ENCODE measurements at regions not wholly inside any gene's neighbourhood (a gene's known extent, or its start where the extent isn't known, plus 50 kb on each side); places are given as distances from the start of the nearest gene placed in this dataset.

GRCh38 chr2:215748446-215748845 lies 264.9 kb downstream of the MREG start:
- Mint-ChIP-seq H3K36me3 (no peaks in the 10 kb centered on the region), H3K27me3 (peaks cover 0 to 19% (median 6%) of the 10 kb centered on the region in 5 donors), H3K4me1 (peaks cover 13 to 35% (median 32%) of the 10 kb centered on the region in 7 donors), H3K9me3 (peaks cover 0 to 3% (median 0%) of the 10 kb centered on the region in 11 donors), H3K4me3 (no peak overlapping the region), H3K27ac (no peak overlapping the region)
- H3K36me3 ChIP-seq (ENCODE audit: control insufficient read depth in 2 of 3, insufficient read depth in 3 of 3, low read length in 3 of 3), result no peaks in the 10 kb centered on the region
- H3K4me3 ChIP-seq (ENCODE audit: low read length), result no peak overlapping the region
- intact Hi-C loops (cut with micrococcal nuclease), result no loop called here
- no peak for DNase-seq
- CTCF ChIA-PET, result no interaction called here
- H3K27ac ChIP-seq (ENCODE audit: low read depth, low read length), result no peak overlapping the region
- H3K4me1 ChIP-seq (ENCODE audit: control insufficient read depth in 2 of 2, insufficient read depth in 2 of 2, low read length in 2 of 2), result peaks cover 0 to 14% of the 10 kb centered on the region in 2 donors
- H3K27me3 ChIP-seq (ENCODE audit: control insufficient read depth in 2 of 2, insufficient read depth in 2 of 2, low read length in 2 of 2), result no peaks in the 10 kb centered on the region
- POLR2A ChIA-PET, result no interaction called here
- H3K9me3 ChIP-seq (ENCODE audit: control insufficient read depth in 2 of 3, low read length in 3 of 3), result no peaks in the 10 kb centered on the region
- peak; percentile 72 for ATAC-seq

- H3K4me1 Mint-ChIP-seq, result peaks cover 13 to 35% (median 32%) of the 10 kb centered on the region in 7 donors
- H3K4me3 ChIP-seq (ENCODE audit: low read length), result no peak overlapping the region
- POLR2A ChIA-PET, result interaction anchor here (1.0 kb wide), 1 partner anchor 1809 kb away, joined by 3 read pairs; no protein-coding TSS in a partner anchor
- H3K9me3 ChIP-seq (ENCODE audit: control insufficient read depth in 2 of 3, low read length in 3 of 3), result no peaks in the 10 kb centered on the region
- peaks cover 0 to 14% of the 10 kb centered on the region in 2 donors for H3K4me1 ChIP-seq (ENCODE audit: control insufficient read depth in 2 of 2, insufficient read depth in 2 of 2, low read length in 2 of 2)
- H3K36me3 ChIP-seq (ENCODE audit: control insufficient read depth in 2 of 3, insufficient read depth in 3 of 3, low read length in 3 of 3), result no peaks in the 10 kb centered on the region
- CTCF ChIA-PET, result no interaction called here
- H3K36me3 Mint-ChIP-seq, result no peaks in the 10 kb centered on the region
- no peak for ATAC-seq
- no peaks in the 10 kb centered on the region for H3K27me3 ChIP-seq (ENCODE audit: control insufficient read depth in 2 of 2, insufficient read depth in 2 of 2, low read length in 2 of 2)
- peaks cover 0 to 3% (median 0%) of the 10 kb centered on the region in 11 donors for H3K9me3 Mint-ChIP-seq
- H3K27ac Mint-ChIP-seq, result no peak overlapping the region
- intact Hi-C loops (cut with micrococcal nuclease), result no loop called here
- no peak overlapping the region for H3K27ac ChIP-seq (ENCODE audit: low read depth, low read length)
- H3K27me3 Mint-ChIP-seq, result peaks cover 0 to 19% (median 6%) of the 10 kb centered on the region in 5 donors
- H3K4me3 Mint-ChIP-seq, result no peak overlapping the region
- no peak for DNase-seq
Observed at GRCh38 chr2:215746887-215747615, 266.3 kb downstream of the MREG start.

GRCh38 chr2:215746226-215746886 lies 267.0 kb downstream of the MREG start:
- Mint-ChIP-seq H3K27me3 (peaks cover 0 to 17% (median 6%) of the 10 kb centered on the region in 5 donors), H3K9me3 (peaks cover 0 to 3% (median 0%) of the 10 kb centered on the region in 11 donors), H3K36me3 (no peaks in the 10 kb centered on the region), H3K4me1 (peaks cover 13 to 28% (median 25%) of the 10 kb centered on the region in 7 donors), H3K27ac (no peak overlapping the region), H3K4me3 (no peak overlapping the region)
- Histone ChIP-seq H3K27me3 (ENCODE audit: control insufficient read depth in 2 of 2, insufficient read depth in 2 of 2, low read length in 2 of 2) (no peaks in the 10 kb centered on the region), H3K4me1 (ENCODE audit: control insufficient read depth in 2 of 2, insufficient read depth in 2 of 2, low read length in 2 of 2) (peaks cover 0 to 13% of the 10 kb centered on the region in 2 donors), H3K27ac (ENCODE audit: low read depth, low read length) (no peak overlapping the region), H3K4me3 (ENCODE audit: low read length) (no peak overlapping the region), H3K36me3 (ENCODE audit: control insufficient read depth in 2 of 3, insufficient read depth in 3 of 3, low read length in 3 of 3) (no peaks in the 10 kb centered on the region), H3K9me3 (ENCODE audit: control insufficient read depth in 2 of 3, low read length in 3 of 3) (no peaks in the 10 kb centered on the region)
- POLR2A ChIA-PET, result no interaction called here
- ATAC-seq (no peak), DNase-seq (no peak)
- intact Hi-C loops (cut with micrococcal nuclease), result no loop called here
- CTCF ChIA-PET, result no interaction called here

GRCh38 chr2:215745331-215745730 lies 268.0 kb downstream of the MREG start:
- no peak overlapping the region for H3K27ac ChIP-seq (ENCODE audit: low read depth, low read length)
- H3K4me1 ChIP-seq (ENCODE audit: control insufficient read depth in 2 of 2, insufficient read depth in 2 of 2, low read length in 2 of 2), result peaks cover 0 to 4% of the 10 kb centered on the region in 2 donors
- Mint-ChIP-seq H3K4me3 (no peak overlapping the region), H3K9me3 (peaks cover 0 to 3% (median 0%) of the 10 kb centered on the region in 11 donors), H3K36me3 (no peaks in the 10 kb centered on the region), H3K4me1 (peaks cover 3 to 17% (median 14%) of the 10 kb centered on the region in 7 donors), H3K27ac (no peak overlapping the region), H3K27me3 (peaks cover 0 to 13% (median 6%) of the 10 kb centered on the region in 5 donors)
- CTCF ChIA-PET, result no interaction called here
- H3K4me3 ChIP-seq (ENCODE audit: low read length), result no peak overlapping the region
- ATAC-seq (no peak), DNase-seq (no peak)
- no peaks in the 10 kb centered on the region for H3K36me3 ChIP-seq (ENCODE audit: control insufficient read depth in 2 of 3, insufficient read depth in 3 of 3, low read length in 3 of 3)
- POLR2A ChIA-PET, result no interaction called here
- intact Hi-C loops (cut with micrococcal nuclease), result no loop called here
- H3K27me3 ChIP-seq (ENCODE audit: control insufficient read depth in 2 of 2, insufficient read depth in 2 of 2, low read length in 2 of 2), result no peaks in the 10 kb centered on the region
- H3K9me3 ChIP-seq (ENCODE audit: control insufficient read depth in 2 of 3, low read length in 3 of 3), result no peaks in the 10 kb centered on the region

GRCh38 chr2:215744514-215744913 lies 268.8 kb downstream of the MREG start:
- no peak overlapping the region for H3K4me3 Mint-ChIP-seq
- peaks cover 3 to 10% (median 7%) of the 10 kb centered on the region in 7 donors for H3K4me1 Mint-ChIP-seq
- H3K4me3 ChIP-seq (ENCODE audit: low read length), result no peak overlapping the region
- DNase-seq (no peak), ATAC-seq (no peak)
- H3K27me3 Mint-ChIP-seq, result peaks cover 0 to 18% (median 5%) of the 10 kb centered on the region in 5 donors
- H3K4me1 ChIP-seq (ENCODE audit: control insufficient read depth in 2 of 2, insufficient read depth in 2 of 2, low read length in 2 of 2), result no peaks in the 10 kb centered on the region
- no peaks in the 10 kb centered on the region for H3K9me3 ChIP-seq (ENCODE audit: control insufficient read depth in 2 of 3, low read length in 3 of 3)
- ChIA-PET CTCF (no interaction called here), POLR2A (no interaction called here)
- H3K36me3 Mint-ChIP-seq, result no peaks in the 10 kb centered on the region
- H3K27me3 ChIP-seq (ENCODE audit: control insufficient read depth in 2 of 2, insufficient read depth in 2 of 2, low read length in 2 of 2), result no peaks in the 10 kb centered on the region
- no peaks in the 10 kb centered on the region for H3K36me3 ChIP-seq (ENCODE audit: control insufficient read depth in 2 of 3, insufficient read depth in 3 of 3, low read length in 3 of 3)
- intact Hi-C loops (cut with micrococcal nuclease), result no loop called here
- no peak overlapping the region for H3K27ac ChIP-seq (ENCODE audit: low read depth, low read length)
- H3K27ac Mint-ChIP-seq, result no peak overlapping the region
- H3K9me3 Mint-ChIP-seq, result no peaks in the 10 kb centered on the region

- H3K9me3 Mint-ChIP-seq, result peaks cover 0 to 6% (median 0%) of the 10 kb centered on the region in 11 donors
- Histone ChIP-seq H3K9me3 (ENCODE audit: control insufficient read depth in 2 of 3, low read length in 3 of 3) (no peaks in the 10 kb centered on the region), H3K4me3 (ENCODE audit: low read length) (no peak overlapping the region), H3K27ac (ENCODE audit: low read depth, low read length) (no peak overlapping the region), H3K36me3 (ENCODE audit: control insufficient read depth in 2 of 3, insufficient read depth in 3 of 3, low read length in 3 of 3) (no peaks in the 10 kb centered on the region), H3K4me1 (ENCODE audit: control insufficient read depth in 2 of 2, insufficient read depth in 2 of 2, low read length in 2 of 2) (no peaks in the 10 kb centered on the region), H3K27me3 (ENCODE audit: control insufficient read depth in 2 of 2, insufficient read depth in 2 of 2, low read length in 2 of 2) (no peaks in the 10 kb centered on the region)
- ChIA-PET CTCF (no interaction called here), POLR2A (no interaction called here)
- no peak overlapping the region for H3K27ac Mint-ChIP-seq
- DNase-seq (no peak), ATAC-seq (no peak)
- no peak overlapping the region for H3K4me3 Mint-ChIP-seq
- intact Hi-C loops (cut with micrococcal nuclease), result no loop called here
- peaks cover 0 to 3% (median 0%) of the 10 kb centered on the region in 5 donors for H3K36me3 Mint-ChIP-seq
- peaks cover under 1 to 17% (median 2%) of the 10 kb centered on the region in 5 donors for H3K27me3 Mint-ChIP-seq
- peaks cover 0 to 7% (median 0%) of the 10 kb centered on the region in 7 donors for H3K4me1 Mint-ChIP-seq
Observed at GRCh38 chr2:215743066-215743465, 270.3 kb downstream of the MREG start.

Data from naive thymus-derived CD4-positive, alpha-beta T cell (primary cell).